Activated T-cell treated with anti-CD3 and anti-CD28 coated beads for 4 hours (primary cell): ENCODE measurements at regions not wholly inside any gene's neighbourhood (a gene's known extent, or its start where the extent isn't known, plus 50 kb on each side); places are given as distances from the start of the nearest gene placed in this dataset.

Source experiments
- DNase-seq: peaks from one replicate; pipeline ENCODE4 v3.0.0-alpha.2; 2020

GRCh38 chr4:153034681-153035080, 98.6 kb downstream of the FHDC1 start:
- no peak for DNase-seq

DNA sequence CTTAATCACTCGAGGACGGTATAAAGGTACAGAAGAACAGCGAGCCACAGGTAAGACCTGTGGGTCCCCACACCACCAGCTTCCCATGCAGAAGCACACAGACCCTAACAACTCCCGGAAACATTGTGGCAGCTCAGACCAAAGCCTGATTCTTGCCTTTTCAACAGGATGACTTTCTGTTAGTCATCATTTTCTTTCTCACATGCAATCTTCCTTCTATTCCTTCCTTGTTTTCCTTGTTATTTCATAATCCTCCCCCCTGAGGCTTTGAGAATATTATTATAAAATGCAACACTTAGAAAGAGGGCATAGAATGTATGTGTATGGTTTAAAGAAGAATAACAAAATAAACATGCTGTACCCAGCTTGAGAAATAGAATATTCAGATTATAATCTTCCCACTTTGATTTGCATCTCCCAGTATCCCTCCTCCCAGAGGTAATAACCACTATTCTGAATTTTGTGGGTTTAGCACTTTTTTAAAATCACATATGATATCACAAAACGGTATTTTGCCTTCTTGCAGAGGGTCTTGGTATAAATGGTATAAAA, 100.9 kb downstream of the FHDC1 start:
- no peak for DNase-seq

DNA sequence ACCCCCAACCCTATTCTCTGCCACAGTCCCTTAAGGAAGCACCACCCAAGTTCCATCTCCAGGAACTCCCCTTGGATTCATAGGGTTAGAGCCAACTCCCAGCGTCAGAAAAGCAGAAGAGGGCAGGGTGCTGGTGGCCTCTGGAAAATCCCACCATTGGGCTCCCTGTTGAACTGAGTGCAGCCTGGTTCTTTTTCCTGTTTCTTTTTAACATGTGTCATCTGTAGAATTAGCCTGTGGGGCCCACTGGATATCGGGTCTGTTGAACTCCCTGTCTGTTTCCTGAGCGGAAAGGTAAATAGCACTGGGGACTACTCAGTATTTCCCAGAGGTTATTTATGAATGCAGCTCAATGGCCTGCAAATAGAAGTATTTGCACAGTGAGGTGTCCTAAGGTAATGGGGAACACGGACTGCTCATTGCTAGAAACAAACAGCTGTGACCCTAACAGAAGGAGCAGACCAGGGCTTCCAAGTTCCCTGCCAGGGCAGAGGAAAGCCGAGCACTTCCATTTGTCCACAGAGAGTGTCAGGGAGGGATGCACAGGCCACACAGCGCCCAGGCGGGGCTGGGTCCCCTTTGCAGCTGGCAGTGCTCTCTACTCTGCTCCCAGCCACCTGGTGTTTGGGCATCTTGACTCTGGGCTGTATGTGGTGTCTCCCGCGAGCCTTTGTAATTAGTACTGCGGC, 102.6 kb downstream of the FHDC1 start:
- no peak for DNase-seq

GRCh38 chr4:153039542-153040185, 103.5 kb downstream of the FHDC1 start:
- DNase-seq: no peak

- no peak for DNase-seq
Measured at GRCh38 chr4:153040677-153041076, 104.6 kb downstream of the FHDC1 start.

GRCh38 chr4:153044036-153044435, 107.9 kb downstream of the FHDC1 start:
- no peak for DNase-seq

DNA sequence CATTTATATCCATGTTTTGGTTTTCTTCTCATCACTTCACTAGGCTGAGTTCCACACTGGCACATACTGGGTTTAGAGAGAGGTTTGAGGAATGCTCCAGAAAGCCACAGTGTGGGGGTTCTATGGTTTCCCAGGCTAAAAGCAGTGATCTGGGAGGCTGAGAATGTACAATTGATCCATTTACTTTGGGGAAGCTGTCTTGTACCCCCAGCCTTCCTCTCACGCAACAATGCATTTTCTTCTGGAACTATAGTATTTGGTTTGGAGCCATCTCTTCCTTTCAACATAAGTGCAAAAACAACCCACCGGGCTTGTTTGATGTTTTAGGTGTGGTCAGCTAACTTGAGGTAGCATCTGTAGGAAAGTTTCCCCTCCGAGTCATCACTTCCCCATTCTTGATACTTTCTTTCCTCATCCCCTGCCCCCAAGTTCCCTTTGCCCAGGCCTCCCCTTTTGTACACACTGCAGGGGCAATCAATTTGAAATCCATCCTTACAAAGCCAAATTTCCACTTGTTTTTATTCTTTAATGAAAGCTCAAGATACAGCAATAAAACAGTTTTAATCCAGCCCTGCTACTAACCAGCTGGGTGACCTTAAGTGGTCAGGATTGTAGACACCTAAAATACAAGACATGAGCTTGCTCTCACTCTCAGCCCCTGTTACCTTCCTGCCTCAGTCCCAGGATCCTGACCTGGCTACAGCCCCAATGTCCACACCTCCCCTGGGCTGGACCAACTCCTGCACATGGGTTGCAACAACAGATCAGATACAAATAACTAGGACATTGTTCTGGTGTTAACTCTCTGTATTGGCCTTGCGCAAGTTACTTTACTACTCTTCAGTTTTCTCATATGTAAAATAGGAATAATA, 109.2 kb downstream of the FHDC1 start:
- DNase-seq: no peak

GRCh38 chr4:153058671-153059060, 122.5 kb downstream of the FHDC1 start:
- no peak for DNase-seq

DNA sequence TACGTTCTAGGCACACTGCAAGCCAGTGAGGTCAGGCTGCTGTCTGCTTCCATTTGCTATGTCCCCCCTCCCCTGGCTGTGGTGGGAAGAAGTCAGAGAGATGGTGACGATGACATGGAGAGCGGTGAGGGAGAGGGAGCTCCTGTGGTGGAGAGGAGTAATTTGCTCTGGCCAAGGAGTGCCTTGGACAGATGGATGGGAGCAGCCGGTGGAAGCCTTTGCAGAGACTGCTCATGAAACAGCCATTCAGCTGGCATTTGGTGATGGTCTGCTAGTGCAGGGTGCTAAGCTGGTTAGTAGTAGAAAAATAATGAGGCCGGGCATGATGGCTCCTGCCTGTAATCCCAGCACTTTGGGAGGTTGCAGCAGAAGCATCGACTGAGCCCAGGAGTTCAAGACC, 124.1 kb downstream of the FHDC1 start:
- DNase-seq: no peak

DNA sequence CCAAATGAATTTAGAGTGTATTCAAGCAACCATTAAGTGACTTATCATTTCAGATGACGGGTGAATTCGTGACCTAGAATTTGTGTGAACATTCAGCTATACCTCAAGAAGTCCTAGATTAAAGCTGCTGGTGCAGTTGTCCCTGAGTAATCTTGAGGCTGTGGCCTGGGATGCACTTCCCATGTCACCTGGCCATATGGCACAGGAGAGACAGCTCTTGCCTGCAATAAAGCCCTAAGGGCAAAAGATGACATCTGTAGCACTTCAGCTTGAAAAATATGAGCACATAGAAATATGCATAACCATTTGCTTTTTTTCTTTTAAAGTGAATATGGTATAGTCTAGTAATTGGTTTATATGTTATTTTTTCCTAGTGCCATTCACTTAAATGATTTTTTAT, 125.8 kb downstream of the FHDC1 start:
- no peak for DNase-seq

DNA sequence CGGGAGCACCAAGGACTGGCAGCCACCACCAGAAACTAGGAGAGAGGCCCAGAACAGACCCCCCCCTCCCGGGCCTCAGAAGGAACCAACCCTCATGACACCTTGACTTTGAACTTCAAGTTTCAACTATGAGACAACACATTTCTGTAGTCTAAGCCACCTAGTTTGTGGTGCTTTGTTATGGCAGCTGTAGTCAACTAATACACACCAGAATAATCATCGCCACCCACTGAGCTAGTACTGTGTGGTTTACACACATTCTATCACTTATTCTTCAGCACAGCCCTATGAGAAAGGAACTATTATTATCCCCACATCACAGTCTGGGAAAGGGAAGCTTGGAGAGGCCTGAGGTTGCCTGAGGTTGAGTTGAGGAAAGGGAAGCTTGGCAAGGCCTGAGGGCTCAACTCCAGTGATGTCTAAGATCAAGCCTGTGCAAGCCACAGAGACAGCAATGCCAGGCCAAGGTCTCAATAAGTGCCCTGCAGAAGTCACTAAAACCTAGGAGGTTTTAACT, 126.6 kb downstream of the FHDC1 start:
- DNase-seq: no peak

- DNase-seq: no peak
Measured at GRCh38 chr4:153063490-153063889, 127.4 kb downstream of the FHDC1 start.

- no peak for DNase-seq
Measured at GRCh38 chr4:153064571-153064970, 128.4 kb downstream of the FHDC1 start.

GRCh38 chr4:153065276-153065675, 129.2 kb downstream of the FHDC1 start:
- DNase-seq: no peak

DNA sequence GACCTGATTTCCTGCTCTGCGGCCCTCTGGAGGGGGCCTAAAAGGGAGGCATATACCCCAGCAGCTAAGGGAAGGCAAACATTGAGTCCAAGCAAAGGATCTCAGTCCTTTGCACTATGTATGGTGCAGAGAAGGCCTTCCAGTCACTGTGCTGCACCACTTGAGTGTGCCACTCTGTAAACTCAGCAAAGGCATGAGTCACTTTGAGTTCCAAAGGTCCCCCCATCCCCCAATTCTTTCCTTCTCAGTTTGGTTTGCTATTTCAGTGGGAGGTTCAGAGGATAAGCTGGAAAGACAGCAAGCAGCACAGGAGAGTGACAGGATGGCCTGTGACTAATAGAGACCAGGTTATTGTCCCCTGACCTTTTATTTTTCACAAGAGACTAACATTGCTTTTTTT, 131.3 kb downstream of the FHDC1 start:
- DNase-seq: no peak

- no peak for DNase-seq
Measured at GRCh38 chr4:153068751-153069150, 132.6 kb downstream of the FHDC1 start.

GRCh38 chr4:153071958-153072598, 132.2 kb upstream of the TRIM2 start:
- no peak for DNase-seq

DNA sequence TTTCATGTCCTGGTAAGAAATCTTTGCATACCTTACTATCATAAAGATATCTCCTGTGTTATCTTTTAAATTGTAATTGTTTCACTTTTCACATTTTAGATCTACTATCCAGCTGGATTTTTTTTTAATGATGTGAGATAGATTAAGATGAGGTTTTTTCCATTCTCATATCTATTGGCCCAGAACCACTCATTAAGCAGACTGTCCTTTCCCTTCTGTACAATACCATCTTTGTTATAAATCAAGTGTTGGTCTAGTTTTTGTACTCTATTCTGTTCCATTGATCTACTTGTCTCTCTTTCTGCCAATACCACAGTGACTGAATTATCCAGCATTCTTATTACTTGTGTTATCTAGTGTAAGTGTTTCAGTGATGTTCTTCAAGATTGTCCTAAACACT, 131.6 kb upstream of the TRIM2 start:
- DNase-seq: no peak

GRCh38 chr4:153074486-153074885, 129.8 kb upstream of the TRIM2 start:
- no peak for DNase-seq

GRCh38 chr4:153074936-153075630, 129.2 kb upstream of the TRIM2 start:
- DNase-seq: no peak

- DNase-seq: no peak
Measured at GRCh38 chr4:153075836-153076518, 128.3 kb upstream of the TRIM2 start.

- no peak for DNase-seq
Measured at GRCh38 chr4:153076861-153077260, 127.4 kb upstream of the TRIM2 start.
